PC-9 (cell line): ENCODE measurements at regions not wholly inside any gene's neighbourhood (a gene's known extent, or its start where the extent isn't known, plus 50 kb on each side); places are given as distances from the start of the nearest gene placed in this dataset.

Experiments
- CTCF ChIP-seq: fragments of 200-600 bp; sonication (generic); conservative IDR thresholded peaks from 2 replicates; pipeline ENCODE4 v1.6.1; 2017; ENCODE audit warnings: mixed run types, antibody characterized with exemption, mild to moderate bottlenecking, moderate library complexity
- EZH2 ChIP-seq: fragments of 200-600 bp; sonication (generic); IDR thresholded peaks from 2 replicates; pipeline ENCODE4 v1.8.0; 2017; ENCODE audit warnings: antibody characterized with exemption, low read depth

- TF ChIP-seq CTCF: no peak
- TF ChIP-seq EZH2: no peak
Observed at GRCh38 chr3:106836906-106837305, 540.3 kb upstream of the CCDC54 start.
